HG03039 (cell line): ENCODE measurements at regions not wholly inside any gene's neighbourhood (a gene's known extent, or its start where the extent isn't known, plus 50 kb on each side); places are given as distances from the start of the nearest gene placed in this dataset.

Experiments
- ATAC-seq: cut with Tn5 transposase; IDR thresholded peaks from one replicate; pipeline ENCODE4 v1.9.1; 2021; ENCODE audit warnings: mild to moderate bottlenecking, moderate library complexity; ENCODE audit not compliant: unreplicated experiment

GRCh38 chr12:127900386-127900785 lies 366.6 kb upstream of the TMEM132C start:
- ATAC-seq, result no peak

- no peak for ATAC-seq
Observed at GRCh38 chr12:127903146-127903545, 363.8 kb upstream of the TMEM132C start.

- no peak for ATAC-seq
Observed at GRCh38 chr12:127909041-127909440, 357.9 kb upstream of the TMEM132C start.

- ATAC-seq, result no peak
Observed at GRCh38 chr12:127911291-127911690, 355.7 kb upstream of the TMEM132C start.

GRCh38 chr12:127912035-127912665 lies 354.8 kb upstream of the TMEM132C start:
- no peak for ATAC-seq

- ATAC-seq, result no peak
Observed at GRCh38 chr12:127923501-127923900, 343.5 kb upstream of the TMEM132C start.

- ATAC-seq, result no peak
Observed at GRCh38 chr12:127925971-127926370, 341.0 kb upstream of the TMEM132C start.

- no peak for ATAC-seq
Observed at GRCh38 chr12:127928178-127928577, 338.8 kb upstream of the TMEM132C start.

- ATAC-seq, result no peak
Observed at GRCh38 chr12:127928615-127929571, 338.1 kb upstream of the TMEM132C start.

GRCh38 chr12:127930122-127930521 lies 336.8 kb upstream of the TMEM132C start:
- no peak for ATAC-seq

- no peak for ATAC-seq
Observed at GRCh38 chr12:127934409-127934808, 332.6 kb upstream of the TMEM132C start.

- no peak for ATAC-seq
Observed at GRCh38 chr12:127936463-127936862, 330.5 kb upstream of the TMEM132C start.

GRCh38 chr12:127941332-127941731 lies 325.6 kb upstream of the TMEM132C start:
- ATAC-seq, result no peak

- ATAC-seq, result no peak
Observed at GRCh38 chr12:127942981-127943380, 324.0 kb upstream of the TMEM132C start.

- ATAC-seq, result no peak
Observed at GRCh38 chr12:127943481-127944210, 323.3 kb upstream of the TMEM132C start.

- ATAC-seq, result no peak
Observed at GRCh38 chr12:127944211-127944899, 322.6 kb upstream of the TMEM132C start.

GRCh38 chr12:127957001-127957660 lies 309.8 kb upstream of the TMEM132C start:
- no peak for ATAC-seq

GRCh38 chr12:127962303-127962702 lies 304.7 kb upstream of the TMEM132C start:
- no peak for ATAC-seq

GRCh38 chr12:127963933-127964332 lies 303.0 kb upstream of the TMEM132C start:
- ATAC-seq, result no peak

- no peak for ATAC-seq
Observed at GRCh38 chr12:127964717-127965116, 302.3 kb upstream of the TMEM132C start.
